T1000 (cell line): ENCODE measurements at regions not wholly inside any gene's neighbourhood (a gene's known extent, or its start where the extent isn't known, plus 50 kb on each side); places are given as distances from the start of the nearest gene placed in this dataset.
"Not testable (repeated sequence)": the region's sequence is repeated elsewhere in the genome, so short reads cannot be mapped to it uniquely, and the experiment has no call there.

Experiments
- DNase-seq: peaks from one replicate; lab custom pipeline; 2025; ENCODE audit warnings: mixed read lengths; lab: John Stamatoyannopoulos, UW

DNA sequence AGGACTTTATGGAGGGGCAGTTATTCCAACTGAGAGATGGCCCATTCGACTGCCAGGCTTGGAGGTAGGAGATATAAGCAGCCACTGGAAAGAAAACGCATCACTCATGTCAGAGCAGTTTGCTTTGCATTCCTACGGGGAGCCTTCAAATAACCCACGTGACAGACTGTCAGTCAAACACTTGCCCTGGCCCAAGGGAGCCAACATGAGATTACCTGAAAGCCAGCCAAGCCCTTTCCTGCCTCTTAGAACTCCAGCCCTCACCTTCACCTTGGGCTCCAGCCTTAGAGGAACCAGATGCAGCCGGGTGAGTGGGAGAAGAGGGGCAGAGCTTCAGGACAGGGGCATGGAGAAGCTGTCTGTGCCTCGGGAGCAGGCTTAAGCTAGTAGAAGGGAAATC is 95.3 kb upstream of the CXCL13 start:
- DNase-seq = no peak

DNA sequence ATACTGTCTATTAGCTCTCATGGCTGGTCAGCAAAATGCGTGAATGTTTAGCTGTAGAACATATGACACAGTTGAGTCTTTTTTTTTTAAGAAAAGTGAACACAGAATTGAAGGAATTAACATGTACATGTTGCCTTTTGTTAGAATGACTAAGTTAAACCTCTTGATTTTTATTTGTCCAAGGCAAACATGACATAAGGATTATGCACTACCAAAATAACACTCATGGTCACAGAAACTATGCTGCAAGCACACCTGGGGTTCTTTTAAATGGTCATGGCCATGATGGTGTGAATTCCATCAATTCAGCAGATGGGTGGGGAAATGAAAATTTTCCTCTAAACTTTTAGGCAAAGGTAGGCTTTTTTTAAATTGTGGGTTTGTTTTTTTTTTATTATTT is 80.1 kb upstream of the CXCL13 start:
- DNase-seq = no peak

DNA sequence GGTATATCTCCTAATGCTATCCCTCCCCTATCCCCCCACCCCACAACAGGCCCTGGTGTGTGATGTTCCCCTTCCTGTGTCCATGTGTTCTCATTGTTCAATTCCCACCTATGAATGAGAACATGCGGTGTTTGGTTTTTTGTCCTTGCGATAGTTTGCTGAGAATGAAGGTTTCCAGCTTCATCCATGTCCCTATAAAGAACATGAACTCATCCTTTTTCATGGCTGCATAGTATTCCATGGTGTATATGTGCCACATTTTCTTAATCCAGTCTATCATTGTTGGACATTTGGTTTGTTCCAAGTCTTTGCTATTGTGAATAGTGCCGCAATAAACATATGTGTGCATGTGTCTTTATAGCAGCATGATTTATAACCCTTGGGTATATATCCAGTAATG is 77.7 kb upstream of the CXCL13 start:
- not testable (repeated sequence) for DNase-seq

DNA sequence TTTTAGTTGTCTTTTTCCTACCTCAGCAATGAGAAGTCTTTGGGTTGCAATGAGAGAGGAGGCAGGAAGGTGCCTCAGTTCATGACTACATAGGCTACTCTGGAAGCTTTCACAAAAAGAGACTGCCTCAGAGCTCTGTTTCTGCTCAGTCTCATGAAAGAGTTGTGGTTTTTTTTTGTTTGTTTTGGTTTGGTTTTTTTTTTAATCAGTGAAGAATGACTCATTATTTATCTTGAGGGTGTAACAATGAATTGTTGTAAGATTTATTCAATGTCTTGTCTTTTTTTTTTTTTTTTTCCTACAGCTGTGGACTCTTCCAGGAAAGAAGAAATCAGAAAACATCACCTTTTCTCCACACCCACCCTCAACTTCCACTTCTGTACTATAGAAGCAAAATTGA is 67.5 kb upstream of the CXCL13 start:
- DNase-seq = peak; percentile 1

DNA sequence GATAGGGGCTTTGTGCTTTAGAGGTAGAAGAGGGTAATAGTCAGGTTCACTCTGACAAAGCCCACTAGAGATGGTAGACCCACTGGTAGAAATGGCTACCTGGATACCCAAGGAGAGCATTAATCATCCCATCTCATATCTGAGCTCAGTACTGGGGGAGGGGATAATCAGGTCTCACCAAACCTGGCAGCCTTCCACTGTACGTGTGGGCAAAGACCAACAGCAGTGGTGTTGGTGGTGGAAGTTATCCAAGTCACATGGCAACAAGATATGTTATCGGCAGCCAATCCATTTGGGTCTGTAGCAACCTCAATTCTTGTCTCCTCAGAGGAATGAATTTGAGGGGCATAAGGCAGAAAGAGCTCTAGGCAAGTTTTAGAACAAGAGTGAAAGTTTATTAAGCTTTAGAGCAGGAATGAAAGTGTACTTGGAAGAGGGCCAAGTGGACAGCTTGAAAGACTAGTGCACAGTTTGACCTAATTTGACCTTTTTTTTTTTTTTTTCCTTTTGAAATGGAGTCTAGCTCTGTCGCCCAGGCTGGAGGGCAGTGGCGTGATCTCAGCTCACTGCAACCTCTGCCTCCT is 67.0 kb upstream of the CXCL13 start:
- DNase-seq = no peak
